T-helper 1 cell (primary cell): ENCODE measurements at regions not wholly inside any gene's neighbourhood (a gene's known extent, or its start where the extent isn't known, plus 50 kb on each side); places are given as distances from the start of the nearest gene placed in this dataset.
"Not testable (repeated sequence)": the region's sequence is repeated elsewhere in the genome, so short reads cannot be mapped to it uniquely, and the experiment has no call there.

ENCODE experiments used
- DNase-seq, 5 donors: peaks; one replicate each; pipeline ENCODE4 v3.0.0-alpha.2; 2012 to 2020

DNA sequence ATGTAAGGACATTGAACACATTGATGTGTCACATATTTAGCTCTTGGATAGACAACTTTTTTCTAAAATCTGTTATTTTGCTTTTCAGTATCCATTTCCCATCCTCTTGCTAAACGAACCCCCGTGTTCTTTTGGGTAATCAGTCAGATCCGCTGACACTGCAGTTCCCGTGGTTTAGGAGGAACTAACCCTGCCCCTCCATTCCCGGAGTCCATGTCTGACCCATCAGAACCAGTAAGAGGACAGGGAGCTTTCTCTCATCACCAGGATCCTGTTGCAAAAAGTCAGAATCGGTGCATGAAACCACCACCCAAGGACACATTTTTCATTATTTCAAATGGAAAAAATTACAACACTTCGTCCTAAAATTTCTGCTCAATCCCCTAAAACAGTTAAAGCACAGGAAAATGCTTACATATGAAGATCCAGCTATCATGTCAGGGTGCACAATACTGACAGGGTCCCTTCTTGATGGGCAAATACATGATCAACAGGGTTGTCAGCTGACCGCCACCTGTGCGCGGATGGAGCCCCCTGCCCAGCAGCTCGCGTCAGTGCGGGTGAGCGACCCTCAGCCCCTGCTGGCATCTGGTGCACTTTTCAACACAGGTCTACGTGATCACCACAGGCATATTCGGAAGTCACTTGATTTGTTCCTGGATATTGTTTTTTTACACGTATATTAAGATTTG is 276.8 kb downstream of the ADGRD1 start:
- DNase-seq: no peak

DNA sequence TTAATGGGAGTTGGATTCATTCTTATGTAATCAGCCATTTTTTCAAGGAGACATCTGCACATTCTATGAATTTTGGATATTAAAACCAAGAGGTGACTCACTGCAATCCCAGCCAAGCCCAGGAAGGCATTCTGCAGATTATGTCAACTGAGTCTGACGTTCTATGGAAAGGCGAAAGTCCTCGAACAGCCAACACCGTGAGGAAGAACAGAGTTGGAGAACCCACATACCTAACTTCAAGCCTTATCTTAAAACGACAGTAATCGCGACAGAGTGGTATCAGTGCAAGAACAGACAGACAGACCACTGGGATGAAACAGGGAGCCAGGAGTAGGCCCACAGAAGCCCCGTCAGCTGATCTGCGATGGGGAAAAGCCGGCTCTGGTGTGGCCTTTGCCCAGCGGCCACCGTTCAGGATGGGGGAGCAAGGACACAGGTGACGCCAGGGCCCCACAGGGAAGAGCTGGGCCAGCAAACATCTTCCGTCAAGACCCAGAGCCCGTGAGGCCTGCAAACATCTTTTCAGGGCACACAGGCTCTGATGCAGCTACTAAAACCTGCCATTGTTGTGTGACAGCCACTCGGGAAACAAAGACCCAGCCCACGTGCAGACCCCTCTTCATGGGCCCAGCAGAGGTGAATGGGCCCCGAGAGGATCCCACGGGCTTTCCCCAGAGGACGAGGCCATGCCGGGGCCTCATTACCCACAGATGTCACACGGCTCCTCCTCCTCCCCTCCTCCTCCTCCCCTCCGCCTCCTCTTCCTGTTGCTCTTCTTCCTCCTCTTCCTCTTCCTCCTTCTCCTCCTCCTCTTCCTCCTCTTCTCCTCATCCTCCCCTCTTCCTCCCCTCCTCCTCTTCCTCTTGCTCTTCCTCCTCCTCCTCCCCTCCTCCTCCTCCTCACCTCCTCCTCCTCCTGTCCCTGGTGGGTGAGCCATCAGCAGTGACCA is 277.6 kb downstream of the ADGRD1 start:
- DNase-seq: no peak

DNA sequence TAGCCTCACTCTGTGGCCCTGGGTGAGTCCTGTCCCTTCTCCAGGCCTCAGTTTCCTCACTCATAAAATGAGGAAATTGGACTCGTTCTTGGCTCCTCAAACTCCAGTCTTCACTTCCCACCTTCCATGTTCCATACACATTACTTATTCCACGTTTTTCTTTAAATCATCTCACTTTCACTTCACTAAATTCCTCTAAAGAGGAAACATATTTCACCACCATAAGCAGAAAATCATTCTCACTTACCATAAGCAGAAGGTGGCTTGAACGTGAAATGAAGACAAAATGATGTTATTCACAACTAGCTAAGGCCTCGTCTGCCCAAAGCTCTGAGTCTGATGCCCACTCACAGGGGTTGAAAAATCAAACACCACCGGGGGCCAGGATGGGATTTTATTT is 278.3 kb downstream of the ADGRD1 start:
- no peak for DNase-seq

DNA sequence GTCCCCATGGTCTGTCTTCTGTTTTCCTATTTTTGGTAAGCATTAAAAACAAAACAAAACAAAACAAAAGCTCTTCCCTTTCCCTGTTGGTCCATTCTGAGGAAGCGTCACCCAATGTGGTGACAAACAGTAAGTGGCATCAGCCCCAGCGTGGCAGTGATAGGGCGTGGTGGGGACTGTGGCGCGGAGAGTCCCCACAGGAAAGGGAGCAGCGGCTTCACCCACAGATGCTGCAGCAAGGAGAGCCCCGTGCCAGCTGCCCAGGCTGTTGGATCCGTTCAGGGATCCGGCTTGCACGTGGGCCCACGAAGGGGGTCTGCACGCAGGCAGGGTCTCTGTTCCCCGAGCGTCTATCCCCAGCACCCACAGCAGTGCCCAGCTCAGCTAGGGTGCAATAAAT is 279.2 kb downstream of the ADGRD1 start:
- not testable (repeated sequence) for DNase-seq

DNA sequence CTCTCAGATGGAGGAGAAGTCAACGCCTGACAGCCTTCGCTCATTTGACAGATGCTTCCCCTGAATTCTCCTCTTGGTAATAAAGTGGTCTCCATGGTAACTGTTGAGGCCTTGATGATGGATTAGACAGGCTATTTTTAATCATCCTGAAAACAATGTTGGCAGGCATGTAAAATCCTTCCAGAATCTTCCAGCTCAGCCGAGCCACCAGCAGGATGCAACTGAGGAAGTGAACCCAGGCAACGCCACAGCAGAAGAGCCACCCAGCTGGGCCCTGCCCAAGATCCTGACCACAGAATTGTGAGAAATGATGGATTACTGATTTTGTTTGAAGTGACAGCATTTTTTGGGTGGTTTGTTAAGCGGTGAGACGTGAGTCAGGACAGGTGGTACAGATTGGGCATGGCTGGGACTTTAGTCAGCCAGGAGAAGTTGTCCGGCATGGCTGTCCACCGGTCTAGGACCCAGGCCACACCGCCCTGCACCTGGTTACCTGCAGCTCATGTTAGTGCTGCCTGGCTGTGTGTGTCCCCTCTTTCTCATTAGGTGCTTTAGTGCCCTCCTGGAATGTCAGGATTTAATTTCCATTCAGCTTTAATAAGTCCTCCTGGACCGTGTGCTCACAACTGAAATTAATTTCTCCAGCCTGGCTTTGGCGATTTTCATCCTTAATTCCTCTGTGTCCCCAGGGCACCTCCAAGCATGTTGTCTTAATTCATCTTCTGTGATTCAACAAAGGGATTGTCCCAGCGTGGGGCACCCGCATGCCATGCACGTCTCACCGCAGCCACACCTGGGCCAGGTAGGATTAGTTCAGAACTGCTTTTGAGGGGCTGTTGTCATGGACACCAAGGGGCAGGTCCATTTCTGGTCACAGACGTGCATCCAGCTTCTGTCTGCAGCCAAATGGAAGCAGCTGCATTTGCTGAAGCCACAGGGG is 280.4 kb downstream of the ADGRD1 start:
- DNase-seq: not testable (repeated sequence)

DNA sequence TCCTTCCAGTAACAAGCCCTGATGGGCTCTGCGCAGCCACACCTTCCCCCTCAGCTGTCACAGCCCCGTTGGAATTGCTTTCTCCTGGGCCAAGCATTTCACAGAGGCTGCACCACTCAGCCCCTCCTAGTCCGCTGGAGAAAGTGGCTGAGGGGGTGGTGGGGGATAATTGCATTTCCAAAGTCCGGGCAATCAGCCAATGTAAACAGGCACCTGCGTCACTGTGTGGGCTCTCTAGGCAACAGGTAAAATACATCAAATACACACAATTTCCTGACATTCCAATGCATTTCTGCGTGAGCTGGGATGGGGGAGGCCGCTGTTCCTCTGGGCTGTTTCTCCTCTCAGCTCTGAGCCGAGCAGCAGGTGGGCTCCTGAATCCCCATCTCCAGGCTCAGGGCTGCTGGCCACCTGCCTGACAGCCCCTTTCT is 281.1 kb downstream of the ADGRD1 start:
- not testable (repeated sequence) for DNase-seq

DNA sequence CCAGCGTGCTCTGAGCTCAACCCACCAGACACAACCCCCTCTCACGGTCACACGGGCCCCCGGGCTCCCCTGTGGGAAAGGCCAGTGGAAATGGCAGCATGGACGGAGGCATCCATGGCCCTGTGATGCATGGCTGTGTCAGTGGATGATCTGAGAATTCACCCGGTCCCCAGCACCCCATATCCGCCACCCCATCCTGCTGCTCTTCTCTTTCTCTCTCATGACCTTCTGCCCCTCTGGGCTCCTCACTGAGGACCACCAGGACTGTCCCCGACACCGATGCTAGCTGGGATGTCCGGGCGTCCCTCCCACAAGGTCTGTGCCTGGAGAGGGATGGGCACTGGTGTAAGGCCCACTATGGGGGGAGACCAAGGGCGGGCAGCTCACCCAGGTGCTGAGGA is 282.2 kb downstream of the ADGRD1 start:
- DNase-seq: no peak

DNA sequence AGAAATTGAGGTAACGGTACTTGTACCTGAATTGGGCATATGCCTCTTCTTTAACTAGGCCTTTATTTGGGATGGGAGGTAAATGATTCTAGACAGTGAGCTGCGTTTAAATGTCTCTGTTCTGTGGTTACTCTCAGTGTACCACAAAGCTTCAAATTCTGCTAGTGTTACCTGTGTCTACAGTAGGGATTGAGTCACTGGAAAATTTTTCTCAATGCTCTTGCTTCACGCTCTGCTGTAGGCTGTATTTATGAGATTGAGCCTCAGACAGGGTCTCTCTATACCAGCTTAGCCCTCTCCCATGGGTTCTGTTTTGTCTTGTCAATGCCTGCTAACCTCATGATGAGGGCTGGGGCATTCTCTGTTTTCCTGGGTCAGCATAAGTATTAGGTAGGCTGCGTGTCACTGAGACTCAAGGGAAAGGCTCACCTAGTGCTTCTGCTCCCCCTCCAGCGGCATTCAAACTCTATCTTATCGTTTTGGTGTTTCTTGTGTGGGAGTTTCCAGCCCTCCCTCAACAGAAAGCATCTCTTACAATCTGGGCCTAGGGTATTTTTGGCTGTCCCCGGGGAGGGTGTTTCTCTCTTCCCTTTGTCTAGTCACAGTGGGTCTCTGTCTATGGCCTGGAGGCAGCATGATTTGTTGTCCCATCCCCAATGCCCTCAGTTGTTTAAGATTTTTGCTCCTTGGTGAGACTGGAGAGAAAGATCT is 285.8 kb downstream of the ADGRD1 start:
- DNase-seq: no peak

DNA sequence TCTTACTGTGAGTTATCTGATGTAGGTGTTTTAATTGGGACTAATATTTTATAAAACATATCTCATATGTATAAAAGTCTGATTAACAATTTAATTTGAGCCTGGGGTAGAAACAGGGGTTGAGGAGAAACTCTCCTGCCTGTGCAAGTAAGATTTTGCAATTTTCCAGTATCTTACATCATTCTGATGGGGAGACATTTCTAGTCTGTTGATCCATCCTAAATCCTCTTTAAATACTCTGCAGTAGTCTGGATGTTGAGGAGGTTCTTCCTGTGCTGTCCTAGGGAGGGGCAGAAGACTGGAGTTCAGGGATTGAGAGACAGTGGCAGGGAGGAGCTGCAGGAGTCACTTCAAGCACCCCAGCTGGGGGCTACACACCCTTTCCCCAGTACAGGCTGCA is 287.8 kb downstream of the ADGRD1 start:
- DNase-seq: no peak

DNA sequence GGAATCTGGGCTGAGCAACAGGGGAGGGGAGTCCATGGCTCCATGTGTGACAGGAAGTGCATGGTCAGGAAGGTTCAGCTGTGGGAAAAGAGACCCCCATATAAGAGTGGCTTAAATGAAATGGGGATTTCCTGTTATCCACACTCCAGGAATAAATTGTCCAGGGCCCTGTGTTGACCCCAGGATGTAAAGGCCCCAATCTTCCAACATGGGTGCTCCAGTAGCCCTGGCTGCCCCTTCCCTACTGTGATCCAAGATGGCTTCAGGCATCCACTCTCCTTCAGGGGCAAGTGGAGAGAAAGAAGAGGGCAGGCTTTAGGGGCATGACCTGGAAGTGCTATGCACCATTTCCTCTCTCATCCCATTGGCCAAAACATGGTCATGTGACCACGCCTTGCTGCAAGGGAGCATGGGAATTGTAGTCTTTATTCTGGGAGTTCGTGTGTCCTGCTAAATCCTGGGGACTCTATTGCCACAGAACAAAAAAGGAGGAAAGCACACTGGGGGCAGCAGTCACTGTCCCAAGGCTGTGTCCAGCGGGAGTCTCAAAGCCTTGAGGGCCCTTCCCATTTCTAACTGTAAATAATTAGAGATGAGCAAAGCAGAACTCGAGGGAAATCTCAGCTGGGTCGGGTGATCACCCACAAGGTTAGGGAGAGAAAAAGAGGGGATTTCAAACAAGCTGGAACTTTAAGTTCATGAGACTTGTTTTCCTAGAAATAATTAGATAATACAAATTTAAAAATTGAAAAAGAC is 289.2 kb downstream of the ADGRD1 start:
- peak in 1 of 5 donors; percentile 28 for DNase-seq

DNA sequence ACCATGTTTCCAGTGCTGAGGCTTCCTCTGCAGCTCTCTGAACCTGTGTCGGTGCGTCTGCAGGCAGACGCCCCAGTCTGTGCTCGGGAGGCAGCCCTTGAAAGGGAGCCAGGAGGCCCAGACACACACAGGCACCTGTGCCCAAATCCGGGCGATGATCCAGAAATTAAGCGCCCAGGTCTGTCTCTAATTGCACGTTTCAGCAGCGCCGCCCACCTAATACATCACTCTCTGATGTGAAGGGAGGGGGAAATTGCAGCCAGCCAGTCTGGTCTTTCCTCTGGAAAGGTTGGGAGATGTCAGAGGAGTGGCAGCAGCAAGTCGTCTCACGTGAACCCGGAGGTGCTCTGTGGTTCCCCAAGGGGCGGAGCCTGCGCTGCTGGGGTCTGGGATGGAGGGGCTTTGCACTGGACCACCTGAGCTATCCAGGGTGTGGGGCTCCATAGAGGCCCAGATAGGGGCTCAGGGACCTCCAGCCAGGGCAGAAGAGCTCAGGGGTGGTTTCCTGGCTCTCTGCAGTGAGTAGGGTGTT is 290.5 kb downstream of the ADGRD1 start:
- DNase-seq: not testable (repeated sequence)

DNA sequence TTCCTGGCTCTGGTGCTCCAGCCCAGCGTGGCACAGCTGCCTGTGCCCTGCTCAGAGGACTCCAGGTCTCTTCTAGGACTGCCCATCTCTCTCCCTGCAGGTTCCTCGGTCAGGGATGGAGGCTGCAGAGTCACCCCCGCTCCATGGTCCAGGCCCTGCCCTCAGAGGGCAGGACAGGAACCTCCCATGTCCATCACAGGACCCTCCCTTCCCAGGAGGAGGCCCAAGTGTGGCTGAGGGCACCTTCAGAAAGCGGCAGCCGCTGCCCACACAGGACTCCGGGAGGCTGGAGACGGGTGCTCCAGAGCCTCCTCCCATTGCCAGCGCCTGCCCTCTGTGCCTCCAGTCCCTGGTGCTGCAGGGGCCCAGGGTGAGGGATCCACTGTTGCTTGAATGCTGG is 291.5 kb downstream of the ADGRD1 start:
- not testable (repeated sequence) for DNase-seq

DNA sequence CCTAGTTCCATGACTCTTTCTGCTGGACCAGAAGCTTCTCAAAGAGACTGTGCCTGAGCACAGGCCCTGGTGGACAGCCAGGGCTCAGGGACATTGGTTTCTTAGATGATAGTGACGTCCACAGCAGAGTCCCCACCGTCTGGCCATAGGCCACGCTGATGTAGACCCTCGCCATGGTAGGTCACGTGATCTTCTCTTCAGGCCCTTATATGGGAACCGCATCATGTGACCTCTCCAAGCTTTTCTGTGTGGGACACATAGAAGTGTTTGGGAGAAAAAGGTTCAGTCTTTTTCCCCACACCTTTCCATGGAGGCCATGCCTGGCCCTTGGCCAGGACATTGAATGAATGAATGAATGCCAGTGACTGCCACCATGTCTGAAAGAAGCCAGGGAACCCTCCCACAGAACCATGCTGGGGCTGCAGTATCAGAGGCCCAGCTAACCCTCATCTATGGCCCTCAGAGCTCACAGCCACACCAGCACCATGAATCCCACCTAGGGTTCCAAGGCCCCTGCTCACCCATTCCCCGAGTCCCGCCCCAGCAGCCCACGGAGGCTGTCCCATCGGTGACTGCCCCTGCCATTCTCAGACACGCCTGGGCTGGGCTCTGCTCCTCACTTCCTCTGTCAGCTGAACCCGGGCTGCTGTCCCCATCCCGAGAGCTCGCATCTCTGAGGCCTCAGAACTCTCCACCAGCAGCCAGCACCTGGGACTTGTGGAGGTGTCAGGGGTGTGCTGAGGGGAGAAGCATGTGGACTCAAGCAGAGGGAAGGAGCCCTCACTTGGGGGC is 292.1 kb downstream of the ADGRD1 start:
- no peak for DNase-seq

DNA sequence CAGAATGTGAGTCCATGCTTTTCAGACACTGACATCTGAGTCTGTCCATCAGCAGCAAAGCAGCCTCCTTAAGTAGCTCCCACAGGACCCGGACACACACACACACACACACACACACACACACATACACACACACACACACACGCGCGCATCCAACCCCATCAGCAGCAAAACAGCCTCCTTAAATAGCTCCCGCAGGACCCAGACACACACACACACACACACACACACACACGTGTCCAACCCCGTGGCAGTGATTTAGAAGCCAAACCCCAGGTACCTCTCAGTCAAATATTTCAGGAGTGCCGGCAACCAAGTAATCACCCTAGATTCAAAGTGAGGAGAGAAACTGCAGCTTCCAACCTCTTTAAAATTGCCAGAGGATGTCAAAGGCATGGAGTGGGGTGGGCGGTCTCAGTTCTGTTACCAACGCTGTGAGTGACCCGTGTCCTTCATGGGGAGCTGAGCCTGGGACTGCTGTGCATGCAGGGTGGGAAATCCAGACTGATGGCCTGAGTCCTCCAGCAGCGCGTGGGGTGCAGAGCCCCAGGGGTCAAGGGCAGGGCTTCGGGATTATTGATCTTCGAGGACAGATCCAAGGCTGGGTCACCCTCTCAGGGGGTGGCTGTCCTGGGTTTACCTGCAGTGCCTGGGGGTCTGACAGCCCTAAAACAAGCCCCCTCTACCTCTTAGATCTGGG is 293.5 kb downstream of the ADGRD1 start:
- DNase-seq: not testable (repeated sequence)

DNA sequence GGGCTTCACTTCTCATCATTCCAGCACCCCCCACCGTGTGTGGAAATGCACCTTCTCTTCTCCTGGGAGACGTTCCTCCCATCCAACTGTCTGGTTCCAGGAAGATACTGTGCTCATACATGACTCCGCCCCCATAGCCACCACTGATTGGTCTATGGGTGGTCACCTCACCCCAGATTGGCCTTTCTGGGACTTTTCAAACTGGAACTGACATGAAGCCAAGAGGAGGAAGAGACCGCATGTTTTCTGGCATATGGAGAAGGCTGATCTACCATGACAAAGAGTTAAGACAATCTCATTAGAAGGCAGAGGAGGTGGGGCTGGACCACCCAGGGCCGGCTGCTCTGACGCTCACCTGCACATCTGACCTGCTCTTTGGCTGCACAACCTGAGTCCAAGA is 294.2 kb downstream of the ADGRD1 start:
- DNase-seq: not testable (repeated sequence)

DNA sequence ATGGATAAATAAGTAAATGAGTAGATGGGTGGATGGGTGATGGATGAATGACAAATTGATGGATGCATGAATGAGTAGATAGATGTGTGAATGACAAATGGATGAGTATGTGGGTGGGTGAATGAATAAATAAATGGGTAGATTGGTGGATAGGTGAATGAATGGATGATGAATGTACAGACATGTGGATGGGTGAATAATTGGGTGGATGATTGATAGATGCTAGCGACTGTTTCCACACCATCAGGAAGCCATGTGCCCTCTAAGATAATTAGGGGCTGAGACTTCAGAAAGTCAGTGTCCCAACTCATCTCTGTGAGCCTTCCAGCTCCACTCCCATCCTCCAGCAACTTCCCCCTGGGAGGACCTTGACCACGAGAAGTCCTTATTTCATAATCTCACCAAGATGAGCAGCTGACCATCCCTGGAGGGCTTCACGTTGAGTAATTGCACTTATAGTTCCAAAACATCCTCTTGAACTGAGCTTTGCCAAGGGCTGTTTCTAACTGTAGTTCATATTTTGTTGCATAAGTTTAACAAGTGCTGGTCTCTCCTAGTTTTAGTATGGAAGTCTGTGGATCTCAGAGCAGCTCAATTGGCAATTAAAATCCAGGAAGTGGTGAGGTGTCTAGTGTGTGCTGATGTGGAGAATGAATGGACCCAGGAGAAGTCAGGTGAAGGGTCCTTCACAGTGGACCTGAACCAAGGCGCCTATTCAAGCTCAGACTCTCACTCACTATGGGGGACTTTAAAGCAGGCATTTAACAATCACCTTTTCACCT is 295.7 kb downstream of the ADGRD1 start:
- DNase-seq: no peak

DNA sequence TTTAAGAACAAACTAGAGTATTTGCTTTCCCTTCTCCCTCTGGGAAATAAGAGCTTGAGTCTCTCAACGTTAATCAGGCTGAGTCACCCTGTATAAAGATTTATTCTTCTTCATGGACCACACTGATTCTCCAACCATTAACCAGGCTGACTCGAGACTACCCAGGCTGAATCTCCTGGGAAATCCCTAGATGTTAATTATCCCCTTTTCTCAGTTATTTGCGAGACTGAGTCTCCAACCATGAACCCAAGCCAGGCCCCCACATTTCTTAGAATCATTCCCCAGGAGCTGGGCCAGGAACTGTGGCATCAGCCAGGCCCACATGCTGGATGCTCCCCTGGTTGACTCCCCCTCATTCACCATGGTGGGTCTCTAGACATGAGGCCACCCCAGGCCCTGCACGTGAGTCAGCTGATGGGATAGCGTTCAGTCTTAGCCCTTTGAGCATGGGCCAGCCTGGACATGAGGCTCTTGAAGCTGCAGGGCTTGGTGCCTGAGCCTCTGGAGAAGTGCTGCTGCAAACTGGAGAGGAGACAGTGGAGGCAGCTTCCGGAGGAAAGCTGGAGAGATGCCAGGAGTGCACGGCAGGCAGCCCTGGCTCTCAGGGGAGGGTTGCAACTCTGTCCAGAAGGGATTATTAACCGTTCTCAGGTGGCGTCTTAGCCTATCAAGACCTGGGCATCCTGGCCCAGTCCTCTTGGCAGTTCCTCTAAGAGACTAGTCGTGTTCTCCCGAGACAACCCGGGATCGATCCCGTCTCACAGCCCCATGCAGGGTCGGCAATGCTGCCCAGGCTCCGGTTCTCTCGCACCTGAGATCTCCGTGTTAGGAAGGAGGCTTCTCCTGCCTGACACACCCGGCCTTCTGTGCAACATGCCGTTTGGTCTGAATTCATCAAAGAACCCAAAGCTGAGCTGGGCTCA is 296.6 kb downstream of the ADGRD1 start:
- no peak for DNase-seq

DNA sequence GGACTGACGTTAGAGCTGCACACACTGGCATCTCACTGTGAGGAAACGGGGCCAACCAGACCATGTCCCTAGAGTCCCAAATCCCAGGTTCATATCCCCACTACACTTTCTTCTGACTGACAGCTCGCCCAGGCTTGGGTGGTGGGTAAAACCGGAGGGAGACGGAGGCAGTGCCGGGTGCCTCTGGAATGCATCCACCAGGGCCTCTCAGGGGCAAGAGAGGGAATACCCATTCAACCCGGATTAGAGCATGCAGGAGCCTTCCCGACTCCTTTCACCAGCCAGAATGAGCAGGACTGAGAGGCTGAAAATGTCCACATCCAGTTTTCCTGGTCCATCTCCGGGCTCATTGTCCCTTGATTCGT is 297.2 kb downstream of the ADGRD1 start:
- no peak for DNase-seq
